GM12891 (cell line): ENCODE measurements at regions not wholly inside any gene's neighbourhood (a gene's known extent, or its start where the extent isn't known, plus 50 kb on each side); places are given as distances from the start of the nearest gene placed in this dataset.

ENCODE experiments used
- DNase-seq: peaks from one replicate; pipeline ENCODE4 v3.0.0; 2011; ENCODE audit warnings: low spot score; ENCODE audit not compliant: insufficient read length
- FAIRE-seq: peaks from 2 replicates; lab custom pipeline; 2011; peaks lifted over from hg19 to GRCh38; lab: Jason Lieb, UNC
- PAX5 ChIP-seq: IDR thresholded peaks from 2 replicates; pipeline ENCODE4 v1.6.1; 2011; ENCODE audit warnings: low read length, moderate library complexity, mild to moderate bottlenecking; ENCODE audit not compliant: insufficient read depth, severe bottlenecking
- POLR2A ChIP-seq: IDR thresholded peaks from 2 replicates; pipeline ENCODE4 v1.6.1; 2011; ENCODE audit warnings: low read depth, low read length, control low read depth
- POLR2AphosphoS5 ChIP-seq: IDR thresholded peaks from 2 replicates; pipeline ENCODE4 v1.6.1; 2011; ENCODE audit warnings: low read depth, low read length, control low read depth
- POU2F2 ChIP-seq: IDR thresholded peaks from 2 replicates; pipeline ENCODE4 v1.6.1; 2011; ENCODE audit warnings: low read depth, mild to moderate bottlenecking, control low read depth, low read length, moderate library complexity
- SPI1 ChIP-seq: IDR thresholded peaks from 2 replicates; pipeline ENCODE4 v1.6.1; 2011; ENCODE audit warnings: low read depth, low read length, control low read depth
- TAF1 ChIP-seq: IDR thresholded peaks from 2 replicates; pipeline ENCODE4 v1.6.1; 2011; ENCODE audit warnings: low read depth, low read length, control low read depth

- FAIRE-seq (peak; percentile 23), DNase-seq (no peak)
- TF ChIP-seq PAX5 (no peak), POLR2A (no peak), POLR2AphosphoS5 (no peak), TAF1 (no peak), SPI1 (no peak), POU2F2 (no peak)
Observed at GRCh38 chr11:115939104-115939730, 435.0 kb upstream of the CADM1 start.

GRCh38 chr11:115933564-115933963 is 429.3 kb upstream of the CADM1 start:
- TF ChIP-seq POLR2A = no peak
- TF ChIP-seq TAF1 = no peak
- no peak for TF ChIP-seq SPI1
- no peak for TF ChIP-seq PAX5
- TF ChIP-seq POU2F2 = no peak
- TF ChIP-seq POLR2AphosphoS5 = no peak
- no peak for DNase-seq
- no peak for FAIRE-seq

GRCh38 chr11:115931548-115932083 is 427.4 kb upstream of the CADM1 start:
- peak; percentile 28 for FAIRE-seq

GRCh38 chr11:115930886-115931547 is 426.8 kb upstream of the CADM1 start:
- DNase-seq (no peak), FAIRE-seq (peak; percentile 91)
- TF ChIP-seq POLR2A (no peak), PAX5 (no peak), POLR2AphosphoS5 (no peak), TAF1 (0 out of 2 replicates have a peak, but pooled peaks have one; percentile 26), POU2F2 (peak; percentile 69), SPI1 (peak; percentile 89)

More at GRCh38 chr11:115931548-115932083, 427.4 kb upstream of the CADM1 start:
- no peak for TF ChIP-seq PAX5
- no peak for TF ChIP-seq POLR2AphosphoS5
- TF ChIP-seq POLR2A = no peak
- TF ChIP-seq POU2F2 = no peak
- TF ChIP-seq SPI1 = no peak
- TF ChIP-seq TAF1 = no peak
- DNase-seq = no peak

- FAIRE-seq = peak; percentile 72
- no peak for TF ChIP-seq PAX5
- TF ChIP-seq TAF1 = no peak
- no peak for TF ChIP-seq SPI1
- TF ChIP-seq POLR2AphosphoS5 = no peak
- no peak for TF ChIP-seq POLR2A
- no peak for TF ChIP-seq POU2F2
Observed at GRCh38 chr11:115930291-115930690, 426.1 kb upstream of the CADM1 start.

GRCh38 chr11:115929618-115930129 is 425.5 kb upstream of the CADM1 start:
- TF ChIP-seq POLR2AphosphoS5 = no peak; the same call in 1 of the 2 replicates
- peak; percentile 49; the same call in 1 of the 2 replicates for TF ChIP-seq SPI1
- TF ChIP-seq TAF1 = peak; percentile 37; the same call in 1 of the 2 replicates
- peak; percentile 65; the same call in 1 of the 2 replicates for TF ChIP-seq POLR2A
- TF ChIP-seq POU2F2 = 0 out of 2 replicates have a peak, but pooled peaks have one; percentile 40
- peak; percentile 38 for TF ChIP-seq PAX5
- FAIRE-seq (peak; percentile 91), DNase-seq (no peak)

More at GRCh38 chr11:115930291-115930690, 426.1 kb upstream of the CADM1 start:
- no peak for DNase-seq

- DNase-seq (no peak), FAIRE-seq (no peak)
Observed at GRCh38 chr11:115928811-115929210, 424.6 kb upstream of the CADM1 start.

GRCh38 chr11:115927823-115928329 is 423.7 kb upstream of the CADM1 start:
- FAIRE-seq = peak; percentile 97
- TF ChIP-seq TAF1 (no peak), POU2F2 (no peak), POLR2AphosphoS5 (0 out of 2 replicates have a peak, but pooled peaks have one; percentile 41), SPI1 (peak; percentile 62), POLR2A (0 out of 2 replicates have a peak, but pooled peaks have one; percentile 15), PAX5 (no peak)
- no peak for DNase-seq

More at GRCh38 chr11:115928811-115929210, 424.6 kb upstream of the CADM1 start:
- TF ChIP-seq POLR2AphosphoS5 (no peak), SPI1 (no peak), PAX5 (no peak), POU2F2 (no peak), TAF1 (no peak), POLR2A (no peak)

- TF ChIP-seq PAX5 (no peak), POU2F2 (no peak), TAF1 (no peak), SPI1 (no peak), POLR2AphosphoS5 (peak; percentile 25; the same call in 1 of the 2 replicates), POLR2A (no peak)
Observed at GRCh38 chr11:115926601-115927000, 422.4 kb upstream of the CADM1 start.

More at GRCh38 chr11:115926601-115927000, 422.4 kb upstream of the CADM1 start:
- peak; percentile 51 for FAIRE-seq
- DNase-seq = no peak
